Omental fat pad (tissue), 3 donors: ENCODE measurements at regions not wholly inside any gene's neighbourhood (a gene's known extent, or its start where the extent isn't known, plus 50 kb on each side); places are given as distances from the start of the nearest gene placed in this dataset.
"Not testable (repeated sequence)": the region's sequence is repeated elsewhere in the genome, so short reads cannot be mapped to it uniquely, and the experiment has no call there.

Source experiments
- ATAC-seq: fragments of 150-250 bp; one replicate; pipeline ENCODE4 v1.9.1; 2016; ENCODE audit warnings: mild to moderate bottlenecking, moderate library complexity; ENCODE audit not compliant: low FRiP score
- DNase-seq: peaks from one replicate; pipeline ENCODE4 v3.0.0-alpha.2; 2019; ENCODE audit warnings: low spot score
- CTCF ChIP-seq, 3 donors: fragments of 450-650 bp; IDR thresholded peaks; one replicate each; pipeline ENCODE4 v1.5.1; 2016 to 2017; ENCODE audit warnings: antibody characterized with exemption in 3 of 3, mild to moderate bottlenecking in 3 of 3, moderate library complexity in 2 of 3

- ATAC-seq (no peak), DNase-seq (no peak)
- no peak for TF ChIP-seq CTCF (IDR thresholded peaks at IDR 0.05)
Measured at GRCh38 chr15:46956456-46956855, 760.8 kb upstream of the SEMA6D start.

GRCh38 chr15:46956881-46957280 lies 760.4 kb upstream of the SEMA6D start:
- no peak for TF ChIP-seq CTCF (IDR thresholded peaks at IDR 0.05)
- DNase-seq (no peak), ATAC-seq (no peak)

GRCh38 chr15:46960581-46960980 lies 756.7 kb upstream of the SEMA6D start:
- ATAC-seq (no peak), DNase-seq (no peak)
- TF ChIP-seq CTCF (IDR thresholded peaks at IDR 0.05), result no peak

- ATAC-seq (no peak), DNase-seq (no peak)
- TF ChIP-seq CTCF (IDR thresholded peaks at IDR 0.05), result no peak
Measured at GRCh38 chr15:46961795-46962194, 755.5 kb upstream of the SEMA6D start.

- ATAC-seq, DNase-seq: not testable (repeated sequence)
Measured at GRCh38 chr15:46988055-46988454, 729.2 kb upstream of the SEMA6D start.

- no peak for DNase-seq
- no peak for TF ChIP-seq CTCF (IDR thresholded peaks at IDR 0.05)
Measured at GRCh38 chr15:46996359-46996758, 720.9 kb upstream of the SEMA6D start.

GRCh38 chr15:46997501-46997900 lies 719.8 kb upstream of the SEMA6D start:
- ATAC-seq (no peak), DNase-seq (no peak)
- TF ChIP-seq CTCF (IDR thresholded peaks at IDR 0.05), result no peak

More at GRCh38 chr15:46996359-46996758, 720.9 kb upstream of the SEMA6D start:
- no peak for ATAC-seq

- ATAC-seq, result no peak
- TF ChIP-seq CTCF (IDR thresholded peaks at IDR 0.05), result no peak
- no peak for DNase-seq
Measured at GRCh38 chr15:47003568-47003967, 713.7 kb upstream of the SEMA6D start.
